GM21576 (cell line): ENCODE measurements at regions not wholly inside any gene's neighbourhood (a gene's known extent, or its start where the extent isn't known, plus 50 kb on each side); places are given as distances from the start of the nearest gene placed in this dataset.

Experiments
- ATAC-seq: cut with Tn5 transposase; IDR thresholded peaks from one replicate; pipeline ENCODE4 v1.9.1; 2021; ENCODE audit warnings: mild to moderate bottlenecking, moderate library complexity; ENCODE audit not compliant: unreplicated experiment

DNA sequence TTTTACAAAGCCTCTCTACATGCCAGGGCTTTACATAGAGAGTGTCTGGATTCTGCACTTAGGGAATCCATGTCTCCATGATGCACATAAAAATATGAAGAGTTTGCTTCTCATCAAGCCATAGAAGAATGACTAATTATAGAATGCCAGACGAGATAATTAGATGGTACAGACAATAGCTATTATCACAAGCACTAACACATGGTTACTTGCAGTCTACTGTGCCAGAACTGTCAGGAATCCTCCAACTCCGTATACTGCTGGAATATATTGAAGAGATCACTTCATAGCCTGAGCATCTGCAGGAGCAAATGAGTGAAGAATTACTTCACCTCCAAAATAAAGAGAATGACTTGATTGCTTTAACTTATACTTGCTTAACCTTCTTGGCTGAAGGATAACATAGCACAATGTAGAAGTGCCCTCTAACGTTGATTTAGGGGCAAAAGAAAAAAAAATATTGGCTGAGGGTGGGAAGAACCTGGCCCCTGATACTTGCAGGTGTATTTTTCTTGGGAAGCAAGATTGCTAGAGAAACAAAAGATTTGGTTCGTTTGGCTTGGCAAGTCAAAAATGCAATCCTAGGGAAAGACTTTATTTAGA is 272.8 kb upstream of the FAR2 start:
- no peak for ATAC-seq

DNA sequence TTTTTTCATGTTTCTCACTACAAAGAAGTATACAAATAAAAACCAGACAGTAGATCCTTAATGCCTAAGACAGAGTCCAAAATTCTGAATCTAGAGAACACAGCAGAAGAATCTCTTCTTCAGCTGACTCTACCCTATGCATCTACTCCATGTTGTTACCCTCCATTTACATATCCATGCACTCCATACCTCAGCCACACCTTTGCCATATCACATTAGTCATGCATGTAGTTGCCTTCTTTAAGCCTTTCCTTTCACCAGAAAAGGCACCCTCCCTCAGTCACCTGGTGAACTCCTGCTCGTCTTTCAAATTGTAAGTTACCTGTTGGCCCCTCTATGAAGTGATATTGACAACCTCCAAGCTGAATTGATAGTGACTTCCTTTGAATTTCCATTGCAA is 271.2 kb upstream of the FAR2 start:
- no peak for ATAC-seq

DNA sequence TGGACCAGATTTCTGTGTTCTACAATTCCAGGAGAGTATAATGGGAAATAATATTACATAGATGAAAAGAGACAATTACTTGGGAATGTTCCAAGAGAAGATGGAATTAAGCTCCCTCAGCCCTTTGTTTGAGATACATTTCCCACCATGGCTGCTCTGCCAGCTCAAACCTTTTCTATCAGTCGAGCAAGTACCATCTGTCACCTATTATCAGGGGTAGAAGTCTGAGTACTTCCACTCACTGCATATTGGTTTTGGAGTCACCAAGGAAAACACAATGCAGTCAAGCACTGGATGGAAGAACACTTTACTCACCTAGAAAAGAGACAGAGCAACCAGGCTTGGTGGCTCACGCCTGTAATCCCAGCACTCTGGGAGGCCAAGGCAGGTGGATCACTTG is 270.4 kb upstream of the FAR2 start:
- ATAC-seq, result no peak

DNA sequence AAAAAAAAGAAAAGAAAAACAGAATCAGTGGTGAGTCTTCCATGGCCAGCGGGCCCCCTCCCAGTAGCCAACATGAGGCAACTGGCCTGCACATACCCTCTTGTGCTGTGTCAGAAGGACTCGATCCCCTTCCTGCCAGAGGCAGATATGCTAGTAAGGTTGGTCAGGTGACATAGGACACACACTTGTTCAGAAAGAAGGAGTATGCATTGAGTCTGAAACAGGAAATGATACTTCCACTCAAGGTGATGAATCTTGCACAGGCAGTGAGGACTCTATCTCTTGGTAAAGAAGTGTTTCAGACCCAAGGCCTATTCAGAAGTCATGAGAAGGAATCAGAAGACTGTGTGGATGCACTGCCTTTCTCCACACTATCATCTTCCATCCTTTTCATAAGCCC is 269.7 kb upstream of the FAR2 start:
- ATAC-seq, result no peak

DNA sequence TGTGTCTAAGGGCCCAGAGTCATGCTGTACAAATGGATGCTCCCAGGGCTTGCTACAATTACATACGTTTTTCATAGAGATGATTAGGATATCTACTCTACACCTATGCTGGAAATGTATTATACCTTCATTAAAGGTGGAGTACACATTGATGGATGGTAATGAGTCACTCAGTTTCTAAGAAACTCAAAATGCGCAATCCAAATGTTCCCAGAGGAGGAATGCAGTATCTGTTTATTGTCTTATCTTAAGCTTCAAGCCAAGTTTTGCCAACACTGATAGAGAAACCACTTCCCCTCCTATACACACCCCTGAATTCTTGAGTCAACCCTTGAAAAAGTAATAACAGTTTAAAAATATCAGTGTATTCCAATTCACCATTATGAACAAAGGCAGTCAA is 266.6 kb upstream of the FAR2 start:
- ATAC-seq, result no peak

DNA sequence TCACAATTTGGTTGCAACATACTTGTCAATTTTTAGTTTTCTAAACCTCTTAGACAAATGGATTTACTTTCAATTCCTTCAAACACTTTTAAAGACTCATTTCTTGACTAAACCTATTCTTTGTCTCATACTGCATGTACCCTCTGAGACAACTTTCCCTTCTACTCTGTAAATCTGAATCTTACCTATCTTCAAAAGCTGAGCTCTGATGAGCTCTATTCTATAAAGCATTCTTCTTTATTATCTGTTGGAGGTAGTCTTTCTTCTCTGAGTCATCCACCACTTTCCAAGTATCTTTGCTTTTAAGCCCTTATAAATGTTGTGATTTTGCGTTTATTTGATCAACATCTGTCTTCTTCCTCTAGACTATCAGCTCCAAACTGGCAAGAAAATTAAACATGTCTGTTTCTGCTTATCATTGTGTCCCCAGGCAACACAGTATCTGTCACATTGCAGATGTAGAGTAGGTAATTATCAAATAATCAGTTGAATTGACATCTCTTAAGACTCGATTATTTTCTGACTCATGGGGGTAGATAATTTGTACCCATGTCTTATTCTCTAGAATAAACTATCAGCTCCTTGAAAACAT is 265.6 kb upstream of the FAR2 start:
- no peak for ATAC-seq

DNA sequence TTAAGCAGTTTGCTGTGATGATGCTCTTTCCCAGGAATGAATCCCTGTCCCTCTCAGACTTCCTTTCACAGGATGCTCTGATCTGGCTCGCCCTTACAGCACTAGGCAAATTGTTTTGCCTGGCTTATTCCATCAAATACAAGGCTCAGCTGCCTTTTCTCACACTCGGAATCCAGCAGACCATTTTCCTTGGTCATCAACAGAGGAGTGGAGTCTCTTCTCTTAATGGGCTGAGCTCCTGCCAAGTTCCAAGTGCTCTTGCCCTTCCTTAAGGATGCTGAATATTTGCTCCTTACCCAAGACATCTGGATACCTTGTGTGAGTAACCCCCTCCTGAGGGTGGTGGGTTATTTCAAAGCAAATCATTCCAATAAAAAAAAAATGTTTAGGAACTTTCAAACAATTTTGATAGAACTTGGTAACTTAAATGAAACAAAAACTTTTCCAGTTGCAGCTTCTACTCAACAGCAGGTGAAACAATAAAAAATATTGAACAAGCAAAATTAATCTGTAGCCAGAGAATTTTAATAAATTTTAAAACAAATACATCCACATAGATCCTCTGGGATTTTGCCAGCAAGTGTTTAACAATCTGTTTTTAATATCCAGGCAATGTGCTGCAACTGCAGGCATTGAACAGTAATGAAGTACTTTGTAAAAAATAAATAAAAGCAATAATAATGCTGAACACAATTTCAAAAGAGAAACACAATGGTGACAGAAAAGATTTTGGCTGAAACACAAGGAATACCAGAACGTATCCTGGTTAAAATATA is 264.0 kb upstream of the FAR2 start:
- ATAC-seq, result no peak

DNA sequence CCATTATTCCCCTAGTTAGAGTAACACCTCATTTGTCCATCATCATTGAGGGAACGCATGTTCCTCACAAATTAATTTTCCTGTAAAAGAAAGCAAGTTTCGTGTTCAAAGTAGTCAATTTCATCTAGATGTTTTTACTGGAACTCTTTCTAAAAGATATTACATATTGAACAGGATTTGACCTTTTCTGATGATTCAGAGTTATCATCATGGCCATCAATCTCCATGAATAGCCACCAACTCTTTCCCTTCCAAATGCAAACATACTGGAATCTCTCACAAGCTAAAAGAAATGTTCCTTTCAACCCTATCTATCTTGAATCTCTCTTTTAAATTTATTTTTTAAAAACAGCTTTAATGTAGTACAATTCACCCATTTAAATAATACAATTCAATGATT is 263.1 kb upstream of the FAR2 start:
- no peak for ATAC-seq

DNA sequence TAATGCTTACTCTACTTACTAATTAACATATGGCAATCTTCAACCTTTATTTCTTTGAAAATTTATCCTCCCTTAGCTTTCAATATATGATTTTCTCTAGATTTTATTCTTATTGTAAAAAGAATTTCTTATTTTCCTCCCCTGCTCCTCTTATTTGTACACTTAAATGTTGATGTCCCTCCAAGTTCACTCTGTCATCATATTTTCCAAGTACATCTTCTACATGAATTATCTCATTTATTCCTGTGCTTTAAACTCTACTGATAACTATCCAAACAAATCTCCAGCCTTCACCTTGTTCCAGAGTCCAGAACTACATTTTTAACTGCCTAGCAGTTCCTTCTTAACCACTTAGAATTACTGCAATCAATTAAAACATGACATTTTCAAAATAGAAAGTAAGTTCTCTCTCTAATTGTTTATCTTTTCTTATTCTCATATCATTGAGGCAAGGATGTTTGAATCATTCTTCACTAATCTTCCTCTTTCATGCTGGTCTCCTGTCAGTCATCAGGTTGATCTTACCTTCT is 261.6 kb upstream of the FAR2 start:
- ATAC-seq, result no peak

DNA sequence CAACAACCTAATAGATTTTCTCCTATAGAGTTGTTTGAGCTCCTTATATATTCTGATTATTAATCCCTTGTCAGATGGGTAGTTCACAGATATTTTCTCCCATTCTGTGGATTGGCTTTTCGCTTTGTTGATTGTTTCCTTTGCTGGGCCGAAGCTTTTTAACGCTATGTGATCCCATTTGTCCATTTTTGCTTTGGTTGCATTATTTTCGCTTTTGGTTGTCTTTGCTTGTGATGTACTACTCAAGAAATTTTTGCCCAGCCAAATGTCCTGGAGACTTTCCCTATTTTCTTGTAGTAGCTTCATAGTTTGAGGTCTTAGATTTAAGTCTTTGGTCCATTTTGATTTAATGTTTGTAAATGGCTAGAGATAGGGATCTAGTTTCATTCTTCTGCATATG is 258.4 kb upstream of the FAR2 start:
- no peak for ATAC-seq

DNA sequence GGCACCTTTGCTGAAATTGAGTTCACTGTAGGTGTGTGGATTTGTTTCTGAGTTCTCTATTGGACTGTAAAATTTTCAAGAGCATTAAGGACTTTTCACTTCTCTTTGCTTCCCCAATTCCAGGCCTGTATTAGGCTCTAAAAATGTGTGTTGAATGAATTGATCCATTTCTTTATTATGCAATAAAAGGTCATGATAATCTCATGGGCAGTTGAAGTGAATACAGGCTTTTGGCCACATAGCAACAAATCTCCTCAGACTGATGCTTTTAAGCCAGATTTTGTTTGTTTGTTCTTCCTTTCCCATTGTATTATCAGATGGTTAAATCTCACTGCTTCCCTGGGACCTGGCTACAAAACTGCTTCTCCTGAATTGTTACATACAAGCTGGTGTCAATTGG is 258.0 kb upstream of the FAR2 start:
- ATAC-seq, result no peak

DNA sequence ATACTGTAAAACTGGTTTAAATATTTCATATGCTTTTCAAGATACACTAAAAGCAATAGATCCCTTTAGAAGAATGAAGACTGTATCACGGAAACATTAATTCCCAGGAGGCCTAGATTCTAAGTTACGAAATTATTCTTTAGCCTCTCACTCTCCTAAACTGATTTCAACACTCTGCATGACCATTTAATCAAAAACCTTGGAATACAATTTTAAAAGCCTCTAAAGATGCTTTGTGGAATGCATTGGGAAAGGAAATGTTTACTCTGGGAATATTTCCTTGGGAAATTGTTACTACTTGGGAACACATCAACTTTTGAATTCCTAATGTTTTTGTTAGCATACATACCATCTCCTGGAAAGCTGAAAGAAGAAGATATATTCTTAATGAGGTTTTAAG is 255.7 kb upstream of the FAR2 start:
- no peak for ATAC-seq

DNA sequence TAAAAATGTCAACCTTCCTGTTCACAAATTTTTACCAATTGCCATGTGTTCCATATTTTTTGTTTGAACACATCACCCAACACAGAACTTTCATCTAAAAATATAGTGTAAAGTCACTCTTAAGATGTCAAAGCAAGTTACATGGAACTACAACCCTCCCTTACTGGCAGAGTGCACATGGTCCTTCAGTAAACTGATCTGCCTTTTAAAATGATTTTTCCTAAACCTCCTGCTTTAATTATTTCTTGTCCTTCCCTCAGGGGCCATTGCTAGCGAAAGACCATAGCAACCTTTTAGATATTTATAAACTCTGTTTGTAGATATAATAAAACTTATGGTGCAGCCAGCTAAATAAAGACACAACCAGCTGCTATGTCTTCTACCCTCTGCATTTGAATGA is 255.2 kb upstream of the FAR2 start:
- ATAC-seq, result no peak

DNA sequence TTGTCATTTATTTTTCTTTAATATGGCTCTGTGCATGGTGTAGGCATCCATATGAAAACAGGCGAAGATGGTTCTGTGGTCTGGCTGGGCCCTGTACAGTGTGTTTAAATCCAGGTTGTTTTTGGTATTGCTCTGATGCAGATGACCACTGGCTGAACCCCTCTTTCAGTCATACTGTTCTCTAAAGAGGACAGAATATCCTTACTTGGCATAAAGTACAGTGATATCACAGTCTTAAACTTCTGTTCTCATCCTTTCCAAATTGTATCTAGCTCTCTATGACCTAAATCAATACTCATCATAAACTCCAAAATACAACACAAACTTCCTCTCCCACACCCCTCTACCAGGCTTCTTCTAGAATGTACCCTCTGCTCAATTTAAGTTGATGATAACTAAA is 252.7 kb upstream of the FAR2 start:
- ATAC-seq, result no peak

DNA sequence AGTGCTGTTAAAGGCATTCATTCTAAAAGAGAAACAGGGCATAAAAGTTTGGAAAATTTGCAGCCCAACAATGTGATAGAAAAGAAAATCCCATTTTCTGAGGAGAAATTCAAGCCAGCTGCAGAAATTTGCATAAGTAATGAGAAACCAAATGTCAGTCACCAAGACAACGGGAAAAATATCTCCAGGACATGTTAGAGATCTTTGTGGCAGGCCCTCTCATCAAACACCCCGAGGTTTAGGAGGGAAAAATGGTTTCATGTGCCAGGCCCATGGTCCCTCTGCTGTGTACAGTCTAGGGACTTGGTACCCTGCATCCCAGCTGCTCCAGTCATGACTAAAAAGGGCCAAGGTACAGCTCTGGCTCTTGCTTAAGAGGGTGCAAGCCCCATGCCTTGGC is 251.0 kb upstream of the FAR2 start:
- no peak for ATAC-seq

DNA sequence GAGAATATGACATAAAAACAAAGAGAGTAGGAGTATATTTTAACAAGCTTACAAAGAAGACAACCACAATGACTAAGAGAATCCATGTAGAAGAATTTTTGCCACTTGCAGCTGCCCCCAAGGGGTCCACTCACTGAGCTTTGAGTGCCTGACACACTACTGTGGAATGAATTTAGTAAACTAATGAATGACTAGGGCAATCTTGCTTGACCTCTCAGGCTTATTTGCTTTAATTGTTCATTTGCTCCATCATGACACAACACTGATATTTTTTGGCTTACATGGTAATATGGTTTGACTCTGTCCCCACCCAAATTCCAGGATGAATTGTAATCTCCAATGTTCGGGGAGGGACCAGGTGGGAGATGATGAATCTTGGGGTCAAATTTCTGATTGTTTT is 249.1 kb upstream of the FAR2 start:
- ATAC-seq, result no peak

DNA sequence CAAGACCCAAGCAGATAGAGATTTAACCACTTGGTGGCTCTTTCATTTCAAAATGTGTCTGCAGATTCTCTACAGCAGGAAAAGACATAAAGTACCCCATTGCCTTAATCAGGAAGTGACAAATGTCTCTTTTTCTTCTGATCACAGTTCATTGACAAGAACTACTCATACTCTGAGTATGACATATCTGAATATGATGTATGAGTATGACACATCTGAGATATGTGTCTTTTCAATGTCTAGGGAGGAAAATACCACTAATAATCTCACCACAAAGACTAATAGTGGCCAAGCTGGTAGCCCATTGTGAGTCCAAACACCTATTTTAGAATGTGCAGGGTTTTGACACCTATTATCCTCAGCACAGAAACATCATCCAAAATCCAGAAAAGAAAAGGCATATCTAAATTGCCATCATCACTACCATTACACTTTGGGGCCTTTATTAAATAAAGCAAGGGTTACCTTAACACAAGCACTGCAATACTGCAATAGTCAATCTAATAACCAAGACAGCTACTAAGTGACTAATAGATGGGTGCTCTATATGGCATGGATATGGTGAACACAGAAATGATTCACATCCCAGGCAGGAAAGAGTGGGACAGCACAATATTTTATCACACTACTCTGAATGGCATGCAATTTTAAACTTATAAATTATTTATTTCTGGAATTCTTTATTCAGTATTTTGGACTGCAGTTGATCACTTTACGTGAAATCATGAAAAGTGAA is 243.7 kb upstream of the FAR2 start:
- no peak for ATAC-seq

DNA sequence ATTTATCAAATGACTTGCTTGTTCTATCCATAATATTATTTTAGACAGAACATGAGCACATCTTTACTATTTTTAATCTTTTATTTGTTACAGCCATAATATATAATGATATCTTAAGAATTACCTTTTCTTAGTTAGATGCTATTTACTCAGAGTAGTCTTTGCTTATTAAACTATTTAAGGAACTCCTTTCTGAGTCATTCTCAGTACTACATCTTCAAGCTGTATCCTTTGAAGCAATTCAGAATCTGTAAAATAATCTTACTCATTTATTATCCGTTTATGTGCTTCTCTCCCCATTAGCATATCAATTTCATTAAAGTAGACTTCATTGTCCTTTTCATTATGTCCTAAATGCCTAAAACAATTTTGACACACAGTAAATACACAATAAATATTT is 240.4 kb upstream of the FAR2 start:
- no peak for ATAC-seq

DNA sequence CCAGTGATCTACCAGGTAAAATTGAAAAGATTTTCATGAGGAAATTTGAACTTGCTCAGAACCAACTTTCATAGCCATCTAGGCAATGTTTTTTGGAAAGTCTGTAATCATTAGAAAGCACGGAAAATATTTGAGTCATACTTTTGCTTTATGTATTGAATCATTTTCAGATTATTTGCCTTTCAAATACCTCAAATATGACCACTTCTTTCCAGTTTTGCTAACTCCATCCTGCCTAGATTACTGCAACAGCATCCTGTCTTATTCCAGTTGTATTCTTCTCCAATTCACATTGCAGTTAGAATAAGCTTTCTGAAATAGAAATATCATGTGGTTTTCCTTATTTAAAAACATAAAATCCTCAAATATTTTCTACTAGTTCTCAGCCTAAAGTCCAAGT is 239.8 kb upstream of the FAR2 start:
- no peak for ATAC-seq

DNA sequence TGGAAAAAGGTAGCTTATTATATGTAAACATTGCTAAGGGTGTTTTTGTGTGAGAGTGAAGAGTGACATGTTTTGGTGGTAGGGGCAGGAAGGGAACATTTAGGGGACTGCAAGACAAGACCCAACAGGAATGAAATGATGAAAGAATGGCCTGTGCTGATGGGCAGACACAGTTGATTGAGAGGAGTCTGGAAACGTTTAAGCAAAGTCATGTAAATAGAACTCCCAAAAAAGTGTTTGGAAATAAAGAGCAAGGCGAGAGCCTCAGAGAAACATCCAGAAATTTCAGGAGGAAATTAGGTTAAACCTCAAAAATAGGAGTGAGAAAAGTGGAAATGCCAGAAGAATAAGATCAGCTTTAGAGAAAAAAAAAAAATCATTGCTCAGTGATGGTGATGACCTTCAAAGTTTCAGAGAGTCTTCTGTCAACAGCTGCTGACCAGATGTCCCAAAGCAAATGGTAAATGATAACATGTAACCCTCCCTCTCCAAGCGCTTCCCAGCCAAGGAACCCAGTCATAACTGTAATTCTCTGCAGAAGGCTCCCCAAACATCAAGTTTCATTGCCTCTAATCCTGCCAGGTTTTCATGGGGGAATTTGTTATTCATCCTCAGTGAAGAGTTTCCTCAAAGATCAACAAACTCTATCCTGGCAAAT is 223.2 kb upstream of the FAR2 start:
- ATAC-seq, result no peak

DNA sequence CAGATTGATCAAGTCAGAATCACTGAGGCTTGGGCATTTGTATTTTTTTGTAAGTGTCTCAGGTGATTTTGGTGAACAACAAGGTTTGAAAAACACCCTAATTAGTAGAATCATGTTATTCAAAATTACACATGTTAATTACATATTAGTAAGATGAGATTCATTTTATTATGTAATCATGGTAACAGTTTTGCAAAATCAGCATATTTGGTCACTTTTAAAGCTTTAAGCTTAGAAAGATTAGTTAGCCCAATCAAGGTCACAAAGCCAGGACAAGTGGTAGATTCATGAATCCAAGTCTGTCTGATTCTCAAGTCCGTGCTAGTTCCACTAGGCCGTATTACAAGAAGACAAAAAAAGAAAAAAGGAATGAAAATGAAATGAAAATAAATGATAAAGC is 218.4 kb upstream of the FAR2 start:
- ATAC-seq, result no peak
